ENCODE measurements at regions not wholly inside any gene's neighbourhood (a gene's known extent, or its start where the extent isn't known, plus 50 kb on each side); places are given as distances from the start of the nearest gene placed in this dataset.
A peak's percentile ranks its signal among the peaks of the same experiment; 100 is the strongest.

- Mint-ChIP-seq H3K4me3 (no peak overlapping the region), H3K9me3 (no peaks in the 10 kb centered on the region), H3K27ac (no peak overlapping the region), H3K36me3 (ENCODE audit: low read depth) (no peaks in the 10 kb centered on the region), H3K27me3 (ENCODE audit: insufficient read depth) (peaks cover 4% of the 10 kb centered on the region), H3K4me1 (ENCODE audit: low read depth) (peaks cover 29% of the 10 kb centered on the region)
- no peak for TF ChIP-seq CTCF (IDR thresholded peaks at IDR 0.05)
- no peak for DNase-seq
These were observed 72.5 kb downstream of the MRPL46 start for GRCh38 chr15:88394553-88395145.

GRCh38 chr15:88393719-88394519 is 73.3 kb downstream of the MRPL46 start:
- H3K27me3 Mint-ChIP-seq (ENCODE audit: insufficient read depth) = peaks cover 3% of the 10 kb centered on the region
- H3K27ac Mint-ChIP-seq = peak overlapping the region; percentile 18; the same call in 1 of the 2 replicates
- H3K4me3 Mint-ChIP-seq = no peak overlapping the region

GRCh38 chr15:88391700-88392099 is 75.5 kb downstream of the MRPL46 start:
- Mint-ChIP-seq H3K27ac (no peak overlapping the region), H3K4me1 (ENCODE audit: low read depth) (peaks cover 29% of the 10 kb centered on the region), H3K36me3 (ENCODE audit: low read depth) (no peaks in the 10 kb centered on the region), H3K4me3 (no peak overlapping the region), H3K9me3 (no peaks in the 10 kb centered on the region), H3K27me3 (ENCODE audit: insufficient read depth) (peaks cover 2% of the 10 kb centered on the region)
- DNase-seq = no peak
- no peak for TF ChIP-seq CTCF (IDR thresholded peaks at IDR 0.05)

More at GRCh38 chr15:88393719-88394519, 73.3 kb downstream of the MRPL46 start:
- no peaks in the 10 kb centered on the region for H3K9me3 Mint-ChIP-seq
- peaks cover 29% of the 10 kb centered on the region for H3K4me1 Mint-ChIP-seq (ENCODE audit: low read depth)
- H3K36me3 Mint-ChIP-seq (ENCODE audit: low read depth) = no peaks in the 10 kb centered on the region
- DNase-seq = peak; percentile 43
- TF ChIP-seq CTCF (IDR thresholded peaks at IDR 0.05) = no peak

- peaks cover 1% of the 10 kb centered on the region for H3K27me3 Mint-ChIP-seq (ENCODE audit: insufficient read depth)
- no peaks in the 10 kb centered on the region for H3K36me3 Mint-ChIP-seq (ENCODE audit: low read depth)
- peak overlapping the region; percentile 85 for H3K27ac Mint-ChIP-seq
- TF ChIP-seq CTCF (IDR thresholded peaks at IDR 0.05) = no peak
- H3K9me3 Mint-ChIP-seq = no peaks in the 10 kb centered on the region
- peaks cover 29% of the 10 kb centered on the region for H3K4me1 Mint-ChIP-seq (ENCODE audit: low read depth)
- peak; percentile 60 for DNase-seq
- H3K4me3 Mint-ChIP-seq = peak overlapping the region; percentile 37
These were observed 76.2 kb downstream of the MRPL46 start for GRCh38 chr15:88391006-88391405.

- Mint-ChIP-seq H3K4me1 (ENCODE audit: low read depth) (peaks cover 33% of the 10 kb centered on the region), H3K9me3 (no peaks in the 10 kb centered on the region), H3K36me3 (ENCODE audit: low read depth) (no peaks in the 10 kb centered on the region), H3K27ac (peak overlapping the region; percentile 85), H3K4me3 (peak overlapping the region; percentile 37), H3K27me3 (ENCODE audit: insufficient read depth) (no peaks in the 10 kb centered on the region; the same call in none of the 2 replicates)
- TF ChIP-seq CTCF (IDR thresholded peaks at IDR 0.05) = no peak
- DNase-seq = no peak
These were observed 76.9 kb downstream of the MRPL46 start for GRCh38 chr15:88390164-88390901.

Data from HFFc6 (cell line).